OCI-LY7 (cell line): ENCODE measurements at regions not wholly inside any gene's neighbourhood (a gene's known extent, or its start where the extent isn't known, plus 50 kb on each side); places are given as distances from the start of the nearest gene placed in this dataset.

ENCODE experiments used
- BruUV-seq: library from RNA; stranded (reverse); fragments of 400-500 nt; replicated peaks from 2 replicates; lab custom pipeline; 2021; lab: Mats Ljungman, UMichigan
- CTCF ChIA-PET: fragments of 300-600 bp; sonication (Branson Sonifier 250); formaldehyde crosslinking; loops from one replicate; lab custom pipeline; 2022; ENCODE audit warnings: antibody characterized with exemption; ENCODE audit not compliant: unreplicated experiment; lab: Charles Lee
- POLR2A ChIA-PET: fragments of 300-600 bp; sonication (Branson Sonifier 250); formaldehyde crosslinking; loops from one replicate; lab custom pipeline; 2022; ENCODE audit warnings: antibody characterized with exemption; lab: Charles Lee
- DNase-seq: peaks from one replicate; pipeline ENCODE4 v3.0.0-alpha.2; 2015; ENCODE audit warnings: low spot score
- H2AFZ ChIP-seq: fragments of 200-600 bp; sonication (generic), shearing (Covaris generic); 2 replicates; pipeline ENCODE4 v1.6.1; 2014; ENCODE audit warnings: mild to moderate bottlenecking, antibody characterized with exemption, low read length, moderate library complexity
- H3K27ac ChIP-seq: fragments of 200-600 bp; sonication (generic); 2 replicates; pipeline ENCODE4 v1.5.1; 2014; ENCODE audit warnings: mixed run types, low read depth, mild to moderate bottlenecking, moderate library complexity, low read length, inconsistent platforms; ENCODE audit not compliant: poor library complexity, severe bottlenecking
- H3K36me3 ChIP-seq: fragments of 200-600 bp; sonication (generic); 2 replicates; pipeline ENCODE4 v1.6.1; 2014; ENCODE audit warnings: mild to moderate bottlenecking, antibody characterized with exemption, low read length, moderate library complexity, mixed read lengths; ENCODE audit not compliant: insufficient read depth
- H3K4me1 ChIP-seq: fragments of 200-600 bp; sonication (generic); 2 replicates; pipeline ENCODE4 v1.5.1; 2014; ENCODE audit warnings: mild to moderate bottlenecking, low read length; ENCODE audit not compliant: insufficient read depth, poor library complexity, severe bottlenecking
- H3K4me2 ChIP-seq: fragments of 200-600 bp; sonication (generic); 2 replicates; pipeline ENCODE4 v1.6.1; 2014; ENCODE audit warnings: mild to moderate bottlenecking, low read length
- H3K4me3 ChIP-seq: fragments of 200-600 bp; sonication (generic); 2 replicates; pipeline ENCODE4 v1.5.1; 2014; ENCODE audit warnings: mild to moderate bottlenecking, low read depth, low read length; ENCODE audit not compliant: poor library complexity, severe bottlenecking
- H3K79me2 ChIP-seq: fragments of 200-600 bp; sonication (generic); 2 replicates; pipeline ENCODE4 v1.6.1; 2016; ENCODE audit warnings: low read depth, mild to moderate bottlenecking, low read length, moderate library complexity, mixed read lengths; ENCODE audit not compliant: insufficient read depth
- H3K9me2 ChIP-seq: fragments of 200-600 bp; sonication (generic); 2 replicates; pipeline ENCODE4 v1.6.1; 2016; ENCODE audit warnings: mild to moderate bottlenecking, low read length, mixed read lengths; ENCODE audit not compliant: insufficient read depth
- H3K9me3 ChIP-seq: fragments of 200-600 bp; sonication (generic); 2 replicates; pipeline ENCODE4 v1.6.1; 2014; ENCODE audit warnings: mild to moderate bottlenecking, mixed run types, low read length, mixed read lengths
- H4K20me1 ChIP-seq: fragments of 200-600 bp; sonication (generic); 2 replicates; pipeline ENCODE4 v1.6.1; 2014; ENCODE audit warnings: mild to moderate bottlenecking, antibody characterized with exemption, low read length, moderate library complexity, mixed read lengths; ENCODE audit not compliant: insufficient read depth
- EZH2phosphoT487 ChIP-seq: fragments of 200-600 bp; sonication (generic); IDR thresholded peaks from 2 replicates; pipeline ENCODE4 v1.6.1; 2018; ENCODE audit warnings: low read depth, borderline replicate concordance, mild to moderate bottlenecking, mixed run types, antibody characterized with exemption, low read length, moderate library complexity, mixed read lengths
- intact Hi-C: fragments of 100-400 bp; cut with micrococcal nuclease; formaldehyde crosslinking; loops from one replicate; pipeline ENCODE4 v1.10.0; 2022; ENCODE audit not compliant: unreplicated experiment
- TF ChIP-seq, protein P1 (sequence below): fragments of 200-600 bp; sonication (generic); conservative IDR thresholded peaks from 2 replicates; pipeline ENCODE4 v1.5.1; 2014; ENCODE audit warnings: mild to moderate bottlenecking, antibody characterized with exemption, low read length, moderate library complexity, mixed read lengths

DNA sequence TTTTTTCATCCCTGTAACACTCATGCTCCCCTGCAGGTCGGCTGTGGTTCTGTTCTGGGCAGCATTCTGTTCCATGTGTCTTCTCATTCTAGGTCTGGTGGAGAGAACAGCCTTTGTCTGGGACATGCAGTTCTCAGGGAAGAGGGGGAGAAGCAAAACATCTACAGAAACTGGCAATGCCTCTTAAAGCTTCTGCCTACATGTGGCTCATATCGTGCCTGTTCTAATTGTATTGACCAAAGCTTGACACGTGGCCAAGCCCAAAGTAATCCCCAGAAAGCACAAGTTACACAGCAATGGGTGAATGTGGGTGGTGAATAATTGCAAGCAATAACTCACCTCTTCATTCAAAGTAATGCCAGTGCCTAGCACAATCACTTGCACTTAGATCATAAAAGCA is 218.2 kb upstream of the IL12B start:
- H3K9me3 ChIP-seq = no peaks in the 10 kb centered on the region
- H4K20me1 ChIP-seq = no peaks in the 10 kb centered on the region
- intact Hi-C loops = no loop called here
- H2AFZ ChIP-seq = no peak overlapping the region
- BruUV-seq = no TSS peak
- POLR2A ChIA-PET = no interaction called here
- no peak overlapping the region for H3K4me2 ChIP-seq
- H3K79me2 ChIP-seq = no peaks in the 10 kb centered on the region
- no peak for TF ChIP-seq EZH2phosphoT487
- TF ChIP-seq, protein P1, sequence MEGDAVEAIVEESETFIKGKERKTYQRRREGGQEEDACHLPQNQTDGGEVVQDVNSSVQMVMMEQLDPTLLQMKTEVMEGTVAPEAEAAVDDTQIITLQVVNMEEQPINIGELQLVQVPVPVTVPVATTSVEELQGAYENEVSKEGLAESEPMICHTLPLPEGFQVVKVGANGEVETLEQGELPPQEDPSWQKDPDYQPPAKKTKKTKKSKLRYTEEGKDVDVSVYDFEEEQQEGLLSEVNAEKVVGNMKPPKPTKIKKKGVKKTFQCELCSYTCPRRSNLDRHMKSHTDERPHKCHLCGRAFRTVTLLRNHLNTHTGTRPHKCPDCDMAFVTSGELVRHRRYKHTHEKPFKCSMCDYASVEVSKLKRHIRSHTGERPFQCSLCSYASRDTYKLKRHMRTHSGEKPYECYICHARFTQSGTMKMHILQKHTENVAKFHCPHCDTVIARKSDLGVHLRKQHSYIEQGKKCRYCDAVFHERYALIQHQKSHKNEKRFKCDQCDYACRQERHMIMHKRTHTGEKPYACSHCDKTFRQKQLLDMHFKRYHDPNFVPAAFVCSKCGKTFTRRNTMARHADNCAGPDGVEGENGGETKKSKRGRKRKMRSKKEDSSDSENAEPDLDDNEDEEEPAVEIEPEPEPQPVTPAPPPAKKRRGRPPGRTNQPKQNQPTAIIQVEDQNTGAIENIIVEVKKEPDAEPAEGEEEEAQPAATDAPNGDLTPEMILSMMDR = no peak
- H3K36me3 ChIP-seq = no peaks in the 10 kb centered on the region
- no peak overlapping the region for H3K27ac ChIP-seq
- no peaks in the 10 kb centered on the region for H3K4me1 ChIP-seq
- CTCF ChIA-PET = no interaction called here
- no peak for DNase-seq
- H3K9me2 ChIP-seq = no peaks in the 10 kb centered on the region
- H3K4me3 ChIP-seq = no peak overlapping the region

- Histone ChIP-seq H3K79me2 (no peaks in the 10 kb centered on the region), H3K27ac (no peak overlapping the region), H4K20me1 (no peaks in the 10 kb centered on the region), H2AFZ (no peak overlapping the region), H3K4me2 (no peak overlapping the region), H3K9me2 (no peaks in the 10 kb centered on the region), H3K36me3 (no peaks in the 10 kb centered on the region), H3K4me3 (no peak overlapping the region), H3K4me1 (no peaks in the 10 kb centered on the region), H3K9me3 (no peaks in the 10 kb centered on the region)
- intact Hi-C loops = no loop called here
- ChIA-PET CTCF (no interaction called here), POLR2A (interaction anchor here (0.6 to 1.3 kb wide), 2 partner anchors 18 to 54 kb away, joined by 3 read pairs; no protein-coding TSS in a partner anchor)
- DNase-seq = no peak
- BruUV-seq = no TSS peak
- TF ChIP-seq, protein P1 = no peak
- TF ChIP-seq EZH2phosphoT487 = no peak
Measured at GRCh38 chr5:159549046-159549445, 218.8 kb upstream of the IL12B start.

DNA sequence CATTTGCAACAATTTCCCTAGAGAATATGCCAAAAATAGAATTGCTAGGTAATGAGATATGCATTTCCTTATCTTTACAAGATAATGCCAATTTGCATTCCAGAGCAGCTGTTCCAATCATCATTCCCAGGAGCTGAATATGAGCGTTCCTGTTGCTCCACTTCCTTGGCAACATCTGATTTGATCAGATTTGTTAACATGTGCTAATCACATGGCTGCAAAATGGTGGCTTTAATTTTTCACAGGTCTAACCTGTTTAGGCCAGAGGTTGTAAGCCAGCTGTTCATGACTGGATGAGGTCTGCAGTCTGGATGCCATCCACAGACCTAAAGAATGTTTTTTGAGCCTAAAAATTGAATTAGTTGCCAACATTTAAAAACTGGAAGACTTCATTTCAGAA is 220.7 kb upstream of the IL12B start:
- H3K9me3 ChIP-seq = no peaks in the 10 kb centered on the region
- BruUV-seq = no TSS peak
- ChIA-PET POLR2A (no interaction called here), CTCF (no interaction called here)
- no peak overlapping the region for H2AFZ ChIP-seq
- no peaks in the 10 kb centered on the region for H3K79me2 ChIP-seq
- H3K4me3 ChIP-seq = no peak overlapping the region
- intact Hi-C loops = no loop called here
- H3K9me2 ChIP-seq = no peaks in the 10 kb centered on the region
- no peak overlapping the region for H3K4me2 ChIP-seq
- no peak overlapping the region for H3K27ac ChIP-seq
- no peak for DNase-seq
- no peaks in the 10 kb centered on the region for H3K4me1 ChIP-seq
- TF ChIP-seq EZH2phosphoT487 = no peak
- TF ChIP-seq, protein P1 = no peak
- H4K20me1 ChIP-seq = no peaks in the 10 kb centered on the region
- H3K36me3 ChIP-seq = no peaks in the 10 kb centered on the region
